Cardiac fibroblast (primary cell): ENCODE measurements at regions not wholly inside any gene's neighbourhood (a gene's known extent, or its start where the extent isn't known, plus 50 kb on each side); places are given as distances from the start of the nearest gene placed in this dataset.
A peak's percentile ranks its signal among the peaks of the same experiment; 100 is the strongest.

Source experiments
- DNase-seq, 2 donors: peaks; one replicate each; pipeline versions ENCODE4 v3.0.0 to v3.0.0-alpha.2; 2010; ENCODE audit warnings: low read depth in 2 of 2
- H3K4me3 ChIP-seq, 2 donors: replicated peaks in 1 of 2; 1 replicate in 1 of 2; 2 replicates in 1 of 2; pipeline ENCODE4 v1.5.1; 2011; ENCODE audit warnings: low read depth in 2 of 2, low read length in 2 of 2, mild to moderate bottlenecking in 2 of 2, moderate library complexity in 1 of 2
- TF ChIP-seq, protein P1 (sequence below): IDR thresholded peaks from one replicate; pipeline ENCODE4 v1.5.1; 2011; ENCODE audit warnings: low read depth, mild to moderate bottlenecking, low read length, inconsistent platforms

DNA sequence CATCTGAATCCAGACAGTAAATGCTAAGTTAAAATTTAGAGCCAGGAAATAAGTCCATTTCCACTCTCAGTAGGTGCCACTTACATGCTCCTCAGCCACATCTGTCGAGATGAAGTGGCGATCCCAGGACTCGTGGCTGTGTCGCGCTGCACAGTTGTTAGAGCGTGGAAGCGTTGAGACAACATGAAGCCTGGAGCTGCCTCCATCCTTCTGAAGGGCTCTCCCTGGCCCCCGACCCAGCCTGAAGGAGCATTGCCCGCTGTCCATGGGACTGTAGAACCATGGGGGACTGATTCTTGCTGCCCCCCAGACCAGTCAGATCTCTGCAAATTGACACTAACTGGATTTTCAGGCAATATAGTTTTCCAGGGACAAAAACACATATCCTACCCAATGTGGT, 58.9 kb downstream of the IRX1 start:
- H3K4me3 ChIP-seq: no peak overlapping the region
- DNase-seq: no peak
- TF ChIP-seq, protein P1, sequence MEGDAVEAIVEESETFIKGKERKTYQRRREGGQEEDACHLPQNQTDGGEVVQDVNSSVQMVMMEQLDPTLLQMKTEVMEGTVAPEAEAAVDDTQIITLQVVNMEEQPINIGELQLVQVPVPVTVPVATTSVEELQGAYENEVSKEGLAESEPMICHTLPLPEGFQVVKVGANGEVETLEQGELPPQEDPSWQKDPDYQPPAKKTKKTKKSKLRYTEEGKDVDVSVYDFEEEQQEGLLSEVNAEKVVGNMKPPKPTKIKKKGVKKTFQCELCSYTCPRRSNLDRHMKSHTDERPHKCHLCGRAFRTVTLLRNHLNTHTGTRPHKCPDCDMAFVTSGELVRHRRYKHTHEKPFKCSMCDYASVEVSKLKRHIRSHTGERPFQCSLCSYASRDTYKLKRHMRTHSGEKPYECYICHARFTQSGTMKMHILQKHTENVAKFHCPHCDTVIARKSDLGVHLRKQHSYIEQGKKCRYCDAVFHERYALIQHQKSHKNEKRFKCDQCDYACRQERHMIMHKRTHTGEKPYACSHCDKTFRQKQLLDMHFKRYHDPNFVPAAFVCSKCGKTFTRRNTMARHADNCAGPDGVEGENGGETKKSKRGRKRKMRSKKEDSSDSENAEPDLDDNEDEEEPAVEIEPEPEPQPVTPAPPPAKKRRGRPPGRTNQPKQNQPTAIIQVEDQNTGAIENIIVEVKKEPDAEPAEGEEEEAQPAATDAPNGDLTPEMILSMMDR: no peak

DNA sequence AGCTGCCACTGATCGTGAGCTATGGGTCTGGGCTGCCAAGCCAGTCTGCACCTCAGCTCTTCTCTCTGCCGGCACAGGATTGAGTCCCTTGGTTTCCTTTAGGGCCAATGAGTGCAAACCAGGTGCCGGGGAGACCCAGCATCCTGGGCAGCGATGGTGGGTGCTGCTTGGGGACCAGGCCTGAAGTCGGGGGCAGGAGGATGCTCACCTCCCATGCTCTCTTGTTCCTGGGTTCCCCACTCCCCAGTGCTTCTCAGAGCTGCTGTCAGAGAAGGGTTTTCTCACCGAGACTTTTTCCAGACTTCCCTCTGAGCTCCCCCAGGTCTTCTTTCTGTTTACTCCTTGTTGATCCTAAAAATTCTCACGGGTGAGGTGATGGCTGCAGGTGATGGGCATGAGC, 61.2 kb downstream of the IRX1 start:
- TF ChIP-seq, protein P1: no peak
- no peak overlapping the region for H3K4me3 ChIP-seq

DNA sequence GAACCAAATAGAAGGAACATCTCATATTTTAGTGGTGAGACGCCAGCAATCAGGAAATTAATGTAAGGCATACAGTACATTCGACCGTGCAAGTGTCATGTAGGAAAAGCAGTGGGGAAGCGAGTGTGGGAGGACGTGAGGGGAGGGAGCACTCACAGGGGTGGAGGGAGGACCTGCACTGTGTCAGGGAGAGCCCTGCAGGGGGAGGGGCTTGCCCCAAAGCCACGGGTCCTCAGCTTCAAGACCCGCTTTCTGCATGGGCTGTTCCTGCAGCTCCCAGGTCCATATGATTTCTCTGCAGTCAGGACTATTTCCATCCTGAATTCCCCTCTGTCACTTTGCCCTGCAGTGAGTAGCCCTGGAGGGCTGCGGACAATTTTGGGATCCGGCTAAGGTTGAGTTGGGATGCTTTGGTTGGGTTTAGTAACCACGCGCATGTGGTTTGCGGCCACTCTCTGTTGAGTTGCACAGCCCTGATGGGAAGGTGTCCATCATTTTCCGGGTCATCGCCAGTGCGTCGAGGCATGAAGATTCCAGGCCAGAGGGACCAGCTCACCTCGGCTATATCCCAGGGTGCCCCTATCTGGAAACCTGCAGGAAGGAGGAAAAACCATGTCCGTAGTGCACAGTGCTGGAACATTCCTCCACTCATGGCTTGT, 61.9 kb downstream of the IRX1 start:
- no peak for DNase-seq
- TF ChIP-seq, protein P1: no peak
- no peak overlapping the region for H3K4me3 ChIP-seq

More for the DNA sequence above, 61.2 kb downstream of the IRX1 start:
- DNase-seq: no peak

DNA sequence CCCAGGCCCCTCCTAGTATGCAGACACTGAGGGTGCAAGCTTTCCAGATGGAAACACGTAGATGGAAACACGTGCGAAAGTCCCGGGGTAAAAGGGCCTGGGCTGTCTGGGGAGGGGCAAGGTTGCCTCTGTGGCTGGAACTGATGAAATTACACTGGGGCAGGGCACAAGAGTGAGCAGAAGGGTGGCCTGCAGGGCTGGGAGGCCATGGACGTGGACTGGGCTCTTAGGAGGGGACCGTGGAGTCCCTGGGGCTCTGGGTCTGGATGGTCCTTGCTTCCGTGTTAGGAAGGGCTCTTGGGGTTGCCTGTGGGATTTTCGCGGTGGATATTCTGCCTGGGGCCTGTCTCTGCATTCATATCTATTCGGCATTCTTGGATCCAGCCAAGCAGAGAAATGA, 63.3 kb downstream of the IRX1 start:
- no peak overlapping the region for H3K4me3 ChIP-seq
- DNase-seq: no peak
- TF ChIP-seq, protein P1: no peak

DNA sequence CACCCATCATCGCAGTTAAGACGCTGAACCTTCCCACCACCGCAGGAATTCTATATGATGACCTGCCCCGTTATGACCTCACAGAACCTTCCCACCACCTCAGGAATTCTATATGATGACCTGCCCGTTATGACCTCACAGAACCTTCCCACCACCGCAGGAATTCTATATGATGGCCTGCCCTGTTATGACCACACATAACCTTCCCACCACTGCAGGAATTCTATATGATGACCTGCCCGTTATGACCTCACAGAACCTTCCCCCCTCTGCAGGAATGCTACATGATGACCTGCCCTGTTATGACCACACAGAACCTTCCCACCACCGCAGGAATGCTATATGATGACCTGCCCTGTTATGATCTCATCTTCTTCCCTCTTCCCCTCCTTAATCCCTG, 64.3 kb downstream of the IRX1 start:
- no peak overlapping the region for H3K4me3 ChIP-seq

DNA sequence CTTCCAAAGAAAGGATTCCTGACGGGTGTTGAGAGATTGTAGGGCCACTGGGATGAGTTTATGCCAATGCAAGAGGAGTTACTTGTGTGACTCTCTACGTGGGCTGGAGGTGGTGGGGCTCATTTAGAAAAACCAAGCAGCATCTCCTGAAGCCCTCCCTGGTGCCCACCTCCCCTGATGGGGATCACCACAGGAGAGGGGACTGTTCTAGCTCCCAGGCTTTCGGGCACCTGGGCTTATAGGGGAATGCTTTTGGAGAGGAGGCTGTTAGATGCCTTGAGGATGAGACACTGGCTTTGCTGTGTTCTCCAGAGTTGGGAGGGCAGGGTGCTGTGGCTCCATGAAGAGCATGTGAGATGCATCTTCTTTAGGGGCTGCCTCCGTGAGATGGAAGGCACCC, 65.0 kb downstream of the IRX1 start:
- H3K4me3 ChIP-seq: no peak overlapping the region
- TF ChIP-seq, protein P1: no peak
- no peak for DNase-seq

More for the DNA sequence above, 64.3 kb downstream of the IRX1 start:
- peak; percentile 1 to 4 for DNase-seq
- TF ChIP-seq, protein P1: no peak

DNA sequence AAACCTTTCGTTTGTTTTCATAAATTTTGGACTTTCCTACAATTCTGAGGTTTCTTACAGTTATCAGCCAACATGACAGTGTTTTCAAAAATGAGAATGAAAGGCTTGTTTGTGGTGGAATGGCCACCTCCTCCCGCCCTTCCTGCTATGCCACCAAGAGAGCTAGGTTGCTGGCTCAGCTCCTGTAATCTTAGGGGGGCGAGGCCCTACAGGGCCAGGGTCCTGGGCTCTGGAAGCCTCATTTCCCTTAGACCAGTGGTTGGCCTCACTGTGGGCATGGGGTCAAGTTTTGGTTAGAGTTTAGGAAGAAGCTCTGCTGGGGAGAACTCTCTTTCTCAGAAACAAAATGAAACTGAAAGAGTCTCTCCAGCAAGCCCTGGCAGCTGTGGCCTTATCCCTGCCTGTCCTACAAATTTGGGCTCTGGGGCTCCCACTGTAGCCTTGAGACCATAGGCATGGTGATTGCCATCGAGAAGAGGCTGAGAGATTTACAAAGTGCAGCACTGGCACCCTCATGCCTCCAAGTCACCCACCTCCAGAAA, 66.2 kb downstream of the IRX1 start:
- TF ChIP-seq, protein P1: no peak
- no peak for DNase-seq
- no peak overlapping the region for H3K4me3 ChIP-seq
